Astrocyte (in vitro differentiated cells and primary cell): ENCODE measurements at regions not wholly inside any gene's neighbourhood (a gene's known extent, or its start where the extent isn't known, plus 50 kb on each side); places are given as distances from the start of the nearest gene placed in this dataset.

ENCODE experiments used
- DNase-seq: peaks from one replicate; pipeline ENCODE4 v3.0.0-alpha.2; 2010; ENCODE audit warnings: low read depth
- FAIRE-seq: peaks from 2 replicates; lab custom pipeline; 2011; peaks lifted over from hg19 to GRCh38; lab: Jason Lieb, UNC
- H2AFZ ChIP-seq: 2 replicates; pipeline ENCODE4 v1.6.0; 2012; ENCODE audit warnings: low read depth, low read length, inconsistent platforms
- H3K27ac ChIP-seq: 2 replicates; pipeline ENCODE4 v1.5.1; 2011; ENCODE audit warnings: low read depth, low read length, inconsistent platforms
- H3K27me3 ChIP-seq: 2 replicates; pipeline ENCODE4 v1.6.0; 2011; ENCODE audit warnings: low read length, inconsistent platforms; ENCODE audit not compliant: insufficient read depth
- H3K36me3 ChIP-seq: 2 replicates; pipeline ENCODE4 v1.5.1; 2011; ENCODE audit warnings: low read length, inconsistent platforms; ENCODE audit not compliant: insufficient read depth
- H3K4me1 ChIP-seq: 2 replicates; pipeline ENCODE4 v1.5.1; 2011; ENCODE audit warnings: low read length, inconsistent platforms; ENCODE audit not compliant: insufficient read depth
- H3K4me2 ChIP-seq: 2 replicates; pipeline ENCODE4 v1.6.0; 2012; ENCODE audit warnings: low read length, inconsistent platforms
- H3K4me3 ChIP-seq: 2 replicates; pipeline ENCODE4 v1.5.1; 2011; ENCODE audit warnings: low read depth, mild to moderate bottlenecking, low read length, inconsistent platforms; ENCODE audit not compliant: insufficient read depth
- H3K79me2 ChIP-seq: 2 replicates; pipeline ENCODE4 v1.6.0; 2012; ENCODE audit warnings: mild to moderate bottlenecking, low read length, inconsistent platforms; ENCODE audit not compliant: insufficient read depth
- H3K9ac ChIP-seq: 2 replicates; pipeline ENCODE4 v1.6.0; 2012; ENCODE audit warnings: mild to moderate bottlenecking, low read length, inconsistent platforms
- H3K9me3 ChIP-seq: 2 replicates; pipeline ENCODE4 v1.5.1; 2012; ENCODE audit warnings: low read depth, mild to moderate bottlenecking, low read length, inconsistent platforms; ENCODE audit not compliant: insufficient read depth
- H4K20me1 ChIP-seq: 2 replicates; pipeline ENCODE4 v1.6.0; 2012; ENCODE audit warnings: low read length, inconsistent platforms; ENCODE audit not compliant: insufficient read depth
- H3K27ac Mint-ChIP-seq: one replicate; pipeline ENCODE4 v1.8.0; 2021; ENCODE audit warnings: mild to moderate bottlenecking, mixed read lengths; ENCODE audit not compliant: unreplicated experiment
- H3K27me3 Mint-ChIP-seq: one replicate; pipeline ENCODE4 v1.8.0; 2021; ENCODE audit warnings: low read depth, mixed read lengths; ENCODE audit not compliant: unreplicated experiment
- H3K36me3 Mint-ChIP-seq: one replicate; pipeline ENCODE4 v1.8.0; 2021; ENCODE audit warnings: low read depth, mixed read lengths; ENCODE audit not compliant: unreplicated experiment
- H3K4me1 Mint-ChIP-seq: one replicate; pipeline ENCODE4 v1.8.0; 2021; ENCODE audit warnings: low read depth, mixed read lengths; ENCODE audit not compliant: unreplicated experiment
- H3K4me3 Mint-ChIP-seq: one replicate; pipeline ENCODE4 v1.8.0; 2021; ENCODE audit warnings: mild to moderate bottlenecking, moderate library complexity, mixed read lengths; ENCODE audit not compliant: unreplicated experiment
- H3K9me3 Mint-ChIP-seq: one replicate; pipeline ENCODE4 v1.8.0; 2021; ENCODE audit warnings: mild to moderate bottlenecking, mixed read lengths; ENCODE audit not compliant: unreplicated experiment
- EZH2 ChIP-seq: IDR thresholded peaks from 2 replicates; pipeline ENCODE4 v1.6.1; 2012; ENCODE audit warnings: mild to moderate bottlenecking, low read length, inconsistent platforms; ENCODE audit not compliant: insufficient read depth
- TF ChIP-seq, protein P1 (sequence below): IDR thresholded peaks from 2 replicates; pipeline ENCODE4 v1.5.1; 2011; ENCODE audit warnings: low read depth, mild to moderate bottlenecking, inconsistent platforms, low read length, moderate library complexity; ENCODE audit not compliant: insufficient read depth

DNA sequence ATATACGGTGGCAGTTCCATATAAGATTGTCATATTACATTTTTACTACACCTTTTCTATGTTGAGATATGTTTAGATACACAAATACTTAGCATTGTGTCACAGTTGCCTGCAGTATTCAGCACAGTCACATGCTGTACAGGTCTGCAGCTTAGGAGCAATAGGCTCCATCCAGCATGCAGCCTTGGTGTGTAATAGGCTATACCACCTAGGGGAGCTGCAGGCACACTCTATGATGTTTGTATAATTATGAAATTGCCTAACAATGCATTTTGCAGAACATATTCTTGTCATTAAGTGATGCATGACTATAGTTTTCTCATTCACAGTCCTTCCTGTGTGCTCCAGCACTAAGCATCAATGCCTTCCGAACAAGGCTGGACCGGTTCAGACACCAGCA is 133.4 kb downstream of the NDUFA10 start:
- H3K9me3 ChIP-seq: no peaks in the 10 kb centered on the region
- no peak overlapping the region for H3K4me3 ChIP-seq
- H3K9ac ChIP-seq: no peak overlapping the region
- H3K4me1 Mint-ChIP-seq: no peaks in the 10 kb centered on the region
- no peak overlapping the region for H3K4me2 ChIP-seq
- no peak overlapping the region for H3K27ac Mint-ChIP-seq
- no peak for TF ChIP-seq EZH2
- TF ChIP-seq, protein P1, sequence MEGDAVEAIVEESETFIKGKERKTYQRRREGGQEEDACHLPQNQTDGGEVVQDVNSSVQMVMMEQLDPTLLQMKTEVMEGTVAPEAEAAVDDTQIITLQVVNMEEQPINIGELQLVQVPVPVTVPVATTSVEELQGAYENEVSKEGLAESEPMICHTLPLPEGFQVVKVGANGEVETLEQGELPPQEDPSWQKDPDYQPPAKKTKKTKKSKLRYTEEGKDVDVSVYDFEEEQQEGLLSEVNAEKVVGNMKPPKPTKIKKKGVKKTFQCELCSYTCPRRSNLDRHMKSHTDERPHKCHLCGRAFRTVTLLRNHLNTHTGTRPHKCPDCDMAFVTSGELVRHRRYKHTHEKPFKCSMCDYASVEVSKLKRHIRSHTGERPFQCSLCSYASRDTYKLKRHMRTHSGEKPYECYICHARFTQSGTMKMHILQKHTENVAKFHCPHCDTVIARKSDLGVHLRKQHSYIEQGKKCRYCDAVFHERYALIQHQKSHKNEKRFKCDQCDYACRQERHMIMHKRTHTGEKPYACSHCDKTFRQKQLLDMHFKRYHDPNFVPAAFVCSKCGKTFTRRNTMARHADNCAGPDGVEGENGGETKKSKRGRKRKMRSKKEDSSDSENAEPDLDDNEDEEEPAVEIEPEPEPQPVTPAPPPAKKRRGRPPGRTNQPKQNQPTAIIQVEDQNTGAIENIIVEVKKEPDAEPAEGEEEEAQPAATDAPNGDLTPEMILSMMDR: no peak
- H3K27ac ChIP-seq: no peak overlapping the region
- no peaks in the 10 kb centered on the region for H4K20me1 ChIP-seq
- H2AFZ ChIP-seq: no peak overlapping the region
- no peaks in the 10 kb centered on the region for H3K4me1 ChIP-seq
- H3K36me3 ChIP-seq: no peaks in the 10 kb centered on the region
- H3K36me3 Mint-ChIP-seq: no peaks in the 10 kb centered on the region
- no peak overlapping the region for H3K4me3 Mint-ChIP-seq
- FAIRE-seq: no peak
- H3K27me3 Mint-ChIP-seq: peaks cover 46% of the 10 kb centered on the region
- no peak for DNase-seq
- H3K27me3 ChIP-seq: peaks cover 4% of the 10 kb centered on the region
- peaks cover 14% of the 10 kb centered on the region for H3K9me3 Mint-ChIP-seq
- H3K79me2 ChIP-seq: no peaks in the 10 kb centered on the region

DNA sequence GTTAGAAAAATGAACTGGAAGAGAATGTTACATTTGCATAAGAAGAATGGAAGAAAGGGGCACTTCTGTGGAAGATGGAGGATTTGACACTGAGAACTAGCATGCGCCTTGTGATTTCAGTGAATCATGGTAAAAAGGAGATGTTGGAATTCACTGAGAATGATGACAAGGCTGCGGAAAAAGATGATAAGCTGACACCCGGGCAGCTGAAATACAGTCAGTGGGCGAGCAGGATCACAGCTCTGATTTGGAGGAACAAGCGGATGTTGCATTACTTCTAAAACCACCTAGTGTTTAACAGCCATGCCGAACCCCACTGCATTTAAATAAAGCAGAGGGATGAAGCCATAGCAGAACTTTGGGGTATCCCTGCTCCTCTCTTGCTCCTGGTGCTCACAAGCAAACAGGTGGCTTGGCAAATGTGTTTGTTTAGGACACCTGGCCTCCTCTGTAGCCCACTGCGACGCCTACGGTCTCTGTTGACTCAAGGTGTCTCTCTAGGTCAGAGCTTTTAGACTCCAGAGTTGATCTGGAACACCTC is 134.9 kb downstream of the NDUFA10 start:
- FAIRE-seq (no peak), DNase-seq (no peak)
- peaks cover 34% of the 10 kb centered on the region for H3K27me3 Mint-ChIP-seq

GRCh38 chr2:239889641-239890121 is 135.5 kb downstream of the NDUFA10 start:
- Histone ChIP-seq H3K27me3 (peaks cover 2% of the 10 kb centered on the region), H3K4me1 (no peaks in the 10 kb centered on the region), H3K4me3 (no peak overlapping the region), H3K9me3 (no peaks in the 10 kb centered on the region), H3K9ac (no peak overlapping the region), H3K36me3 (no peaks in the 10 kb centered on the region), H3K79me2 (no peaks in the 10 kb centered on the region), H3K27ac (no peak overlapping the region), H4K20me1 (no peaks in the 10 kb centered on the region), H2AFZ (no peak overlapping the region), H3K4me2 (no peak overlapping the region)
- H3K4me3 Mint-ChIP-seq: no peak overlapping the region
- no peaks in the 10 kb centered on the region for H3K4me1 Mint-ChIP-seq
- H3K36me3 Mint-ChIP-seq: peaks cover 1% of the 10 kb centered on the region
- no peak overlapping the region for H3K27ac Mint-ChIP-seq
- TF ChIP-seq EZH2: no peak
- TF ChIP-seq, protein P1: no peak
- DNase-seq: no peak
- peaks cover 19% of the 10 kb centered on the region for H3K9me3 Mint-ChIP-seq
- peaks cover 29% of the 10 kb centered on the region for H3K27me3 Mint-ChIP-seq
- FAIRE-seq: no peak

More for the DNA sequence above, 134.9 kb downstream of the NDUFA10 start:
- Mint-ChIP-seq H3K9me3 (peaks cover 14% of the 10 kb centered on the region), H3K4me1 (no peaks in the 10 kb centered on the region), H3K4me3 (no peak overlapping the region), H3K36me3 (no peaks in the 10 kb centered on the region), H3K27ac (no peak overlapping the region)
- peaks cover 2% of the 10 kb centered on the region for H3K27me3 ChIP-seq
- H2AFZ ChIP-seq: no peak overlapping the region
- no peak for TF ChIP-seq EZH2
- TF ChIP-seq, protein P1: no peak
- H3K9me3 ChIP-seq: no peaks in the 10 kb centered on the region
- no peak overlapping the region for H3K27ac ChIP-seq
- no peak overlapping the region for H3K9ac ChIP-seq
- H3K4me1 ChIP-seq: no peaks in the 10 kb centered on the region
- no peaks in the 10 kb centered on the region for H3K36me3 ChIP-seq
- no peak overlapping the region for H3K4me2 ChIP-seq
- H4K20me1 ChIP-seq: no peaks in the 10 kb centered on the region
- no peak overlapping the region for H3K4me3 ChIP-seq
- no peaks in the 10 kb centered on the region for H3K79me2 ChIP-seq
